NCI-H1436 treated with DMSO at 0.1 percent for 48 hours (cell line): ENCODE measurements at regions not wholly inside any gene's neighbourhood (a gene's known extent, or its start where the extent isn't known, plus 50 kb on each side); places are given as distances from the start of the nearest gene placed in this dataset.

Experiments used
- DNase-seq: peaks from one replicate; lab custom pipeline; 2025; lab: John Stamatoyannopoulos, UW

DNA sequence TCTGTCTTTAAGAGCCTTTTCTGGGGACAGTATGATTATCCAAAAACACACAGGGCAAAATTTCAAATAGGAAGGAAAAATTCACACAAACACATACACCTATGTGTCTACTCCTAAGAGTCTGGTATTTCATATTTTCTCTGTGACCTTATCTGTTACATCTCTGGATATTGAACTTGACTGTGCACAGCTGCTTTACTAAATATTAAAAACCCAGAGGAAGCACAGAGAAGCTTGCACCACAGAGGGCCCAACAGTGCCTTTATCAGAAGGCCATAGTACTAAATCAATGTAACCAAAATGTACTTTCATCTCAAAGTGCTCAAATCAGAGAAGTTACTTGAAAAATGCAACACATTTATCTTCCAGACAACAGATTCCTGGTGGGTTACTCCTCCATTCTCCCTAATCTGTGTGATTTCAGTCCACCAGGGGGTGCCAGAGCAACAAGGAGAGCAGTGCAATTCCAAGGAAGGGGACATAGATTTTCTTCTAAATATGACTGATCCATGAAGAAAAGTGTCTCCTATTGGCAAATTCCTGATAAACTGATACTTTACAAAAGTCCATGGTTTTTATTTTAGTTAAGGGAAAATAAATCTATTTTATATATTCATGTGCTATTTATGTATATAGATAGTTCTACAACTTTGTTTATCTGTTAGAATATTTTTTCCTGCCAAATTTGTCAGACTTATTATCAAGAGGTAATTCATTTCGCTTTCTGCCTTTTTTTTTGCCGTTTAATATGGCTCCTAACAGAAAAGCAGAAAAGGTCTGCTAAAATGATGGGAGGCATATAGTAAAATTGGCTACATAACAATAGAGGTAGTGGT, 617.6 kb downstream of the LRFN5 start:
- DNase-seq = peak; percentile 22

DNA sequence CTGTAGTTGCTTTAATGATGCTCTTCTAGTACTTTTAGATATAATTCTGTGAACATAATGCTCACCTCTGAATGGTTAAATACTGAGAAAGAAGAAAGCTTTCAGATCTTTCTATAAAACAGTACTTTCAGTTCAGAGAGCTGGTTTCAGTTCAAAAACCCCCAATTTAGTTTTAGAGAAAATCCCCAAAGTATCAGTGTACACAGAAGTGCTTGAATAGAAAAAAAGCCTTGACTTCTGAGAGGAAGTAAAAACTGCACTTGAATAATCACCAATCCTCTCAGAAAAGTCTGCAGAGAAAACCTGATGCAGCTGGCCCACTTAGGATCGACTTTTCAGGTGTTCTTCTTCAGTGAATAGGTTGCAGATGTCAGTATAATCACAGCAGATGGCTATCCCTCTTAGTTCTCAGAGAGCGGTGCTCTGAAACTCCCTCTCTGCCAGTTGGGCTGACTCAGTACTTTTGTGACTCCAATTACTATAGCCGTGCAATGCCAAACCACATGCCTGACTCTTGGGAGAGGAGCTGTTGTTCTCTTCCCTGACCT, 616.3 kb downstream of the LRFN5 start:
- DNase-seq = peak; percentile 89

DNA sequence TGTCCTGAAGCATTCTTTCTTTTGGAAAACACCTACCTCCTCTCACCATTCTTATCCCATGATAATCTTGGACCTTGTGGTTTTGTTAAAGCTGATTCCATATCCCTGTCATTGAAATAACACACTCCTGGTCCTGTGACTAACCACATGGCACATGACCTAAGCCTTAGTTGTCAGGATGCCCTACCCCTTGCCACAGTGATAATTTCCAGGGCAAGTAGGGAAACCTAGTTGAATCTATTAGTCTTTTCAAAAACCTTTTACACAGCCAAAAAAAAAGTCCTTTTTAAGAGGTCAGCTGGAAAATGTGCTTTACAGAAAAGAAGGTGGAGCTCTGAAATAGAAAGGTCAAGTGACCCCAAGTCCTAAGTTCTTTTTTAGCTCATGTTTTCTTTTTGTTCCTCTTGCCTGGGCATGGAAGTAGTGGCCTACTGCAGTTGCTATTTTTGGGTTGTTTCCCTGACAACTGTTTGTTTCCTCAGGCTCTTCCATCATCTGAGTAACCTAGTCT, 608.4 kb downstream of the LRFN5 start:
- DNase-seq = no peak

DNA sequence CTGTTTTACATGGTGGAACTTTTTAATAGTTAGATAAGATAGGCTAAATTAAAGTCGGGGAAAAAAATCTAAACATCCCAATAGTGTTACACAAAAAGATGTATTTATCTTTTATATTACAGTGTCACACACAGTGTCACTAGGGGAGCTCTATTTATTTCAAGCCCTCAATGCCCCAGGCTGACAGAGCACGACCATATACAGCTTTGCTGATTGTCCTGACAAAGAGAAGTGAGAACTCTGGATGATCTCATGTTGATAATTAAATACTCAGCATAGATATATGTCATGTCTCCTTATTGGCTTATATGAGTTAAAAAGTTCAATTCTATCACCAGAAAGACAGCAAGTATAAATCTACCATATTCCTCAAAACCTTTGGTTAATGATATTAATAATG, 594.3 kb downstream of the LRFN5 start:
- no peak for DNase-seq

DNA sequence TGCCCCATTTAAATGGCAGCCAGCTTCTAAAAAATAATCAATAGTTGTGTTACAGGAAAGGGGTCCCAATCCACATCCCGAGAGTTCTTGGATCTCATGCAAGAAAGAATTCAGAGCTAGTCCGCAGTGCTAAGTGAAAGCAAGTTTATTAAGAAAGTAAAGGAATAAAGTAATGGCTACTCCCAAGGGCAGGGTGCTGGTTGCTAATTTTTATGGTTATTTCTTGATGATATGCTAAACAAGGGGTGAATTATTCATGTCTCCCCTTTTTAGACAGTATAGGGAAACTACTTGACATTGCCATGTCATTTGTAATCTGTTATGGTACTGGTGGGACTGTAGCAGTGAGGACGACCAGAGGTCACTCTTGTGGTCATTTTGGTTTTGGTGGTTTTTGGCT, 591.3 kb downstream of the LRFN5 start:
- DNase-seq = no peak

DNA sequence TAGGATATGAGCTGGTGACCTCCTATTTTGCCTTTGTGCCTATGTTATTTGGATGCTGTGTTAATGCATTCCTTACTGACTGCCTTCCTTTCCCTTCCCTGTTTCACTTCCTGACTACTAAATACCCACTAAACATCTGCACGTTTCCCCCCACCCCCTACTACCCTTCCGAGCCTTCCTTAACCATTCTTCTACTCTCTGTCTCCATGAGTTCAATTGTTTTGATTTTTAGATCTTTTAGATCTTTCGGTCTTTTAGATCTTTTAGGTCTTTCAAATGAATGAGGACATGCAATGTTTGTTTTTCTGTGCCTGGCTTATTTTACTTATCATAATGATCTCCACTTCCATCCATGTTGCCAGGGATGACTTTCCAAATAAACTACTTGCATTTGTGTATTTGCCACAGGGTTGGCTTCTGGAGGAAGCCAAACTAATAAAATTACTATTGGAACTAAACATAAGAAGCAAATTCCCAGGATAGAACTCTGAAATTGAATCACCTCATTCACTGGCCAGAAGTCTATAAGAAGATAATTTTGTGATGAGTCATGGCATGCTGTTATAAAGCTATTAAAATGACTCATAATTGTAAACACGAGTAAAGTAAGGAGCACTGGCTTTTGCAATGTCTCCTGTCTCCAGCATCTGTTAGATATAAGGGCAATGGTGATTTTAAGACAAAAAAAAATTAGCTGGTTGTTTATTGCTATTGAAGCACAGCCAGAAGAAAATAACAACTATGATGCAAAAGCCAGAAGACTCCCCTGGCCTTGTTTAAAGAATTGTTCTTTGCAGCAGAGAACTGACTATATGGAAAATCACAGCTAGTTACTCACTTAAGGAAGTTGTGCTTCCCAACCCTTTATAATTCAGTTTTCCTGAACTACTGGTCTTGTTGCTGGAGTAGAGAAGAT, 586.3 kb downstream of the LRFN5 start:
- no peak for DNase-seq

DNA sequence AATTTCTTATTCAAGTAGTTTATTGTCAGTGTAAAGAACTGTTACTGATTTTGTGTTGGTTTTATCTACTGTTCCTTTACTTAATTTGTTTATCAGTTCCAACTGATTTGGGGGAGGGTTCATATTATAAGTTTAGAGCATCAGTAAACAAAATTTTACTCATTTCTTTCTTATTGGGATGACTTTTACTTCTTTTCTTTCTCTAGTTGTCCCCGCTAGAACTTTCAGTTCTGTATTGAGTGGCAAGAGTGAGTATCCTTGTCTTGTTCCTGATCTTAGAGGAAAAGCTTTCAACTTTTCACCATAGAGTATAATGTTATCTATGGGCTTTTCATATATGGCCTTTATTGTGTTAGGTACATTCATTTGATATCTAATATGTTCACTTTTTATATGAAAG, 584.1 kb downstream of the LRFN5 start:
- DNase-seq = no peak

DNA sequence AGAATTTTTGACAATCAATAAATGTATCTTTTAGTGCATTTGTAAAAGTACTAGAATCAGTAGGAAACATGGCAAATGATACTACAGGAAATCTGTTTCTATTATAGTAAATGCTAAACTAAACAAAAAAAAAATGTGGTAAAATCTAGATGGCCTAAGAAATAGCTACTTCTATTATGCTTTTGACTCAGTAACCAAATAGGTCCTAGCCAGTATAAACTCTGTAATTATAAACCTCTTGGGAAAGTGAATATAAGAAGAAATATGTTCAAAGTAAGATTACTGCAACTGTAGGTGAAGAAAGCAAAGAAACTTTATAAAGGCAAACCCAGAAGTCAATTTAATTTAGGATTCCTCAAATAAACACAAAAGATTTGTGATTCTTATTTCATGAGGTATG, 581.2 kb downstream of the LRFN5 start:
- DNase-seq = no peak

DNA sequence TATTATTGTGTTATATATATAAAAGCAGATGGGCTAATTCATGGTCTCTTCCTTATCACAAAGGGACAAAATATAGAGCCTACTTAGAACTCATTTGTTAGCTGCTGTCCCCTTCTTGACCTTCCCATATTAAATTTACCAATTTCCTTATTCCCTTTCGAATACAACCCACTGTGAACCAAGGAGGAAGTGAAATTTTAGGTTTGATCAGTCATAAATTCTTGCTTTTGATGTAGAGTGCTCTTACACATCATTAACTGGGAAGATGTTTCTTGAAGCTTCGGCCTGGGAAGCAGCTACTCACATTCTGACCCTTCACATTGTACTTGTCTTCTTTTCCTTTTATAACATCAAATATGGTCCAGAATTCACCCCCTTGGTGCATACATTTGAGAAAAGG, 579.0 kb downstream of the LRFN5 start:
- no peak for DNase-seq

DNA sequence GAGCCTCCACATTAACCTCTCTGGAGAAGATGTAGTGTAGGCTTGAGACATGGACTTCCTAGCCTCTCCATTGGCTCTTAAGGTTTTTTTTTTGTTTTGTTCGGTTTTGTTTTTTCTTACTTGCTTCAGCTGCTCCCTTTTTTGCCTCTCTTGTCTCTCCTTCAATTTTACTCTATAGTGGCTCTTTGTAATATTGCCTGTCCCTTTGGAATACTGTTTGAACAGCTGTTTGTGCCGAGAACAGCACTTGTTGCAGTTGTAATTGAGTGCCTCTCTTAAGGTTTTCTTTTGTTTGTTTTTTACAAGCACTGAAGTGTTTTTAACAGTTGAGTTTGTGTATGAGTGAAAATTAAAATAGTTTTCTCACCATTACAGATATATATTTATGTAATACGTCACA, 567.7 kb downstream of the LRFN5 start:
- peak; percentile 85 for DNase-seq

DNA sequence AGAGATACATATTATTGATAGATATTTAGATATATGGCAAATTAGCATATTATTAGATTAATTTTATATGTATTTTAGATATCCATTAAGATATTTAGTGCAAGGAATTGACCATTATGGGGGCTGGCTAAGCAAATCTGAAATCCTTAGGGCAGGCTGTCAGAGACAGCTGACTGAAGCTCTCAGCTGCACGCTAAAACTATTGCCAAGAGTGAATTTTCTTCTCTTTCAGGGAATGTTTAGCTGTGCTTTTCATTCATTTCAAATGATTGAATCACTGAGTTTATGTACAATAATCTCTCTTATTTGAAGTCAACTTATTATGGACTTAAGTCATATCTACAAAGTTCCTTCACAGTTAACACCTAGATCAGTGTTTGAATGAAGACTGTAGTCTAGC, 566.5 kb downstream of the LRFN5 start:
- no peak for DNase-seq

DNA sequence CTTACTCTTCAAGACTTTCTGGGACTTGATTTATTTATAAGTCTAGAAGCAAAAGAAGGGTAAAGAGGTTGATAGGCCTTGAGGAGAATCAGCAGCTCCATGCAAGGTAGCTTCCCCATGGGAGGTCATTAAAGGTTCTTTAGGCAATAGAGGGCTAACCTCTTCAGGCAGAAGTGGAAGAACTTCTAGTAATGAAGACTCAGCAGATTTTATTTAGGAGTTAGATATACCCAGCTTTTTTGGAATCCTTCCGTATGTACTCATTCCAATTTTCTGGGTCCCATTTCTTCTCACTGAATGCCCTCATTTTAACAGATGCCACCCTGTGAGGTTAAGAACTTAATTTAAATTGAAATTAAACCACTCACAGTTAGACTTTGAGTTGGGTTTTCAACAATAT, 565.6 kb downstream of the LRFN5 start:
- no peak for DNase-seq

DNA sequence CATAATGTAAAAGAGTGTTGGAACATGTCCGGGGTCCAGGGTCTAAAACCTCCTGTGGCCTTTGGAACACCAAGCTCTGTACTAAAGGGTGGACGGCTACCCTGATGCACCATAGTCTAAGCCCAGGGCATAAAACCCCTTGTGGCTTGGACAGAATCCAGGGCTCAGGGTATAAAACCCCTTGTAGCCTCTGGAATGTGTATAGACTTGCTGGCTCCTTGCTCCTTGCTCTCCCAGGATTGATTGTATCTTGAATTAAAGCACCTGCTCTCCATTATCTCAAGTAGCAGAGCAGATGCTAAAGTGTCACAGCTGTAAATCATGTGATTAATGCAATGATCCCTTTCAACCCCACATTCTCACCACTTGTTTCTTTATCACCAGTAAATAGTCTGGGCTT, 556.5 kb downstream of the LRFN5 start:
- DNase-seq = peak; percentile 22

DNA sequence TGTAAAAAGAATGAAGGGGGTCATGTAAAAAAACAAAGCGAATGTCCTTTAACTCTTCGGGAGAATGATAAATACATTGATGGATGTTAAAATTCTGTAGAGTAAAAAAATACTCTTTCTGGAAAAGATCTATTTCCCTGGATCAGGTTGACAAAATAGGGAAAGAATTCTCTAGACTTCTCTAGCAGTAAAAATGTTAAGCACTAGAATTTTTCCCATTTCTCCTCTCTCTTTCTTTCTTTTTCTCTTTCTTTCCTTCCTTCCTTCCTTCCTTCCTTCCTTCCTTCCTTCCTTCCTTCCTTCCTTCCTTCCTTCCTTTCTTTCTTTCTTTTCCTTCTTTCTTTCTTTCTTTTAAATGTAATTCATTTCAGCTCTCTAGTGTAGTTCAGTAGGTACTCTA, 552.5 kb downstream of the LRFN5 start:
- DNase-seq = no peak

DNA sequence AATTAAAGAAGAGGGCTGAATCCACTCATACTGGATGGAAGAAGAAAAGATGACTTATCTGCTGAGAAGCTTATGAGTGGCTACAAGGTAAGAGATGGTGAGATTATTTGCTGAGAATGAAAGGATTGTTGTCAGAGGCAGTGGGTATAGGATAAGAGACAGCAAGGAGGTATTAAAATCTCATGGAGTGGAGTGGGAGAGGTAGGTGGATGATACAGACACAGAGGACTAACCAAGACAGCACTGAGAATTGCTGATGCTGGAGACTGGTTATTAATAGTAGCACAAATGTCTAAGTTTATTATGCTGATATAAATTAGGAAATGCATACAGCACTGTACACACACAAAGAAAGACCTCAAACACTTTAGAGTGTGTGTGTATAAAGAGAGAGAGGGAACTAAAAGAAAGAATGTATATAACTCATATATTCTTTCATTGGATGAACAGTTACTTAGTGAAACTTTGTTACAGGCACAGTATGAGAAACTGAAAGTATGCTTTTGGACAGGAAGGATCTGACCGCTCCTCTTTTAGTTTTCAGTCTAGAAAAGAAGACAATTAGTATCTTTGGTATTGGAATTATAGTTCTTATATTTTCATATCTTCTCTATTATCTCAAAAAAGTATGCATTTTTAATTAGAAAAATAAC, 543.1 kb downstream of the LRFN5 start:
- DNase-seq = no peak

DNA sequence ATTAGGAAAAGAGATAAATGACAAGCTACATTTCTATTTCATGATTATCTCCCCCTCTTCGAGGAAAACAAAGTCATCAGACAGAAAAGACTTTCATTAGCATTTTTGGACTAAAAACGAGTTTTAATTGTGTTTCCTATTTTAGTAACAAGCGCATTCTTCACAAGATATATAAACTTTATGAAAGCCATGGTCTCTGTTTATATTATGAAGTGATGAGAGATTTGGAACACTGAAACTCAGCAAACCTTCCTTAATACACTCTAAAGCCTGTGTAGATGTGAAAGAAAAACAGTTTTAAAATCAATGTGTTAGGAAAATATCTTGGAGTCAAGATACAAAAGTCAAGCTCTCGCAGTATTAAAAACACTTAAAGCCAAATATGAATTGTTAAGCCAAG, 539.1 kb downstream of the LRFN5 start:
- DNase-seq = no peak

DNA sequence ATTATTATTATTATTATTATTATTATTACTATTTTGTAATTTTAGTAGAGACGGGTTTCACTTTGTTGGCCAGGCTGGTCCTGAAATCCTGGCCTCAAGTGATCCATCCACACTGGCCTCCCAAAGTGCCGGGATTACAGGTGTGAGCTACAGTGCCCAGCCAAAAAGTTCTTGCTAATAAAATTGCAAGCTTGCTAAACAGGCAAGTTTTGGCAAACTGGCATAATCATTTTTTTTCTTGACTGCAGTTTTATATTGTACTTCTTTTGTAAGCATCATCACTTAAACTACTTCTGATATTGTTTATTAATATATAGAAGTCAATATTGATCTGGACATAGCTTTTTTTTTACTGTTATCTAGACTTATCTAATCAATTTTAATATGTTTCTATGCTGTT, 536.4 kb downstream of the LRFN5 start:
- no peak for DNase-seq

DNA sequence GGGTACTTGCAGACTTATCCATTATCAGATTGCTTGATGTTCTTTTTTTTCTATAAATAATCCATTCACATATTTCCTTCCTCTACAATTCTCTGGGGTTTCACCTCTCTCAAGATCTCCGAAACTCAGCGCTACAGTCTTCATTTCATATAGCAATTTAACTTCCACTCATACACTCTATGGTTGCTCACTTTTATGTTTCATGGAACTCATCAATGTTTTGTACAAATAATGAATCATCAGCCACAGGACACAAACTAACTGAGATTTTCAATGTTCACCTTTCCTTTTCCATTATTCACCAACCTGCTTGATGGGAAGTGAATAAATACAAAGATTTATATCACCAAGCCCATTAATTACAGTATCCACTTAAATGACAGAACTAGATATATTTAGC, 534.7 kb downstream of the LRFN5 start:
- DNase-seq = no peak

DNA sequence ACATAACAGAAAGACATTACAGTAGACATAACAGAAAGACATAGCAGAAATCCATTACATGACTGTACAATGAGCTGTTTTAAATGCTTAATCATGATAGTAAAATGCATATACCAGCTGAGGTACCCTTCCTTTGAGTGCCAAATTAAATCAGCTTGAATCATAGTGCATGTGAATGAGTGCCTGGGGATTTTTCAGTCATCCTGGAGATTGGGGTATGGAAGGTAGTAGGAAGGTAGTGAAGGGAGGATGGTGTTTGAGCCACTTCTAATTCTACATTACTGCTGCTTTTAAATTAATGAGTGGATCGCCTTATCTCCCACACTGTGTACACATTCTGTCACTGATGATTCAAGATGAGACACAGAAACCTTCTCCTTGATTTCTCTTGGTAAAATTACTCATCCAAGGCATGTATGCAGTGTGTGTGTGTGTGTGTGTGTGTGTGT, 534.2 kb downstream of the LRFN5 start:
- no peak for DNase-seq

DNA sequence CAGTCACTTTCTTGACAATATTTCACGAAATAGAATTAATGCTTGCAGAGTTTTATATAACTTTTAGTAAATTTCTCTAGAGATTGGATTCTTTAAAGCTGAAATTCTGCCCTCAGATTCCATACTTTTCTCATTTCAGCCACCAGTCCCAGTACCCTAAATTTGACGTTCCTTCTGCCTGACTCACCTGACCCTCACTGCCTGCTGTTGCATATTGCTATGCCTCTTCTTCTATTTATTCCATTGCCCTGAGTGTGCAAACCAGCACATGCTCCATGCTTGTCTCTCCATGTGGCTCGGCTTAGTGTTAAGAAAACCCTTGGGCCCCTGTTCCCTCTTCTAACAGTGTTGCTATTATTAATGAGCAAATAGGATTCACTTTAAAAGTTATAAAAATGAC, 533.3 kb downstream of the LRFN5 start:
- DNase-seq = no peak

DNA sequence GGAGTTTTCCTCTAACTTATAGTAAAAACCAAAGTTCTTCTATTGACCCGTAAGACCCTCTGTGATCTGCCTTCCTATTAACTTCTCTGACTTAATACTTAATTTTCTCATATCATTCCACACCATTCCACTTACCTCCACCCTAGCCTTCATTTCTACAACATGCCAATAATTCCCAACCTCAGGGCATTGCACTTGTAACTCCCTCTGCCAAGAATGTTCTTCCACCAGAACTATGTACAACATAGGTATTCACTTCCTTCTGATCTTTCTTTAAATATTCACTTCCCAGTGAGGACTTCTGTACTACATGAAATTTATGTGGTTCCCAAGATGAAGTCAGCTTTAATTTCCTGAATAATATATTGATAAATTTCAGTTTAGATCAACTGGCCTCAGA, 531.7 kb downstream of the LRFN5 start:
- no peak for DNase-seq

DNA sequence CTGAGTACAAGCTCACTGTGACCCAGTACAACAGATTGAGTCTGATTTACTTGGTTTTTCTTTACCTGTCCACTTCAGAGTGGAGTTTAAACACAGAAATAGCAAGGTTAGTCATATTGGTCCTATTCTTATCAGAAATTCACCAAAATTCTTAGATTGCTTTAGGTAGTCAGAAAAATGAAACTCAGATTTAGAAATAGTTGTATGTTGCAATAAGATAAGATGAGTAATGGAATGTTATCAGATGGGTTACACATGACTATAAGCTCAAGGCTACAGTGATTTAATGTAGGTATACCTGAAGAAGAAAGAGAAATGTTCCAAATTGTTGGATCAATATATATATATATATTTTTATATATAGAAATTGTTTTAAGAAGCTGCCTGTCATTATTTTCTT, 524.1 kb downstream of the LRFN5 start:
- no peak for DNase-seq
